ENCODE measurements at regions not wholly inside any gene's neighbourhood (a gene's known extent, or its start where the extent isn't known, plus 50 kb on each side); places are given as distances from the start of the nearest gene placed in this dataset.
A peak's percentile ranks its signal among the peaks of the same experiment; 100 is the strongest.

DNA sequence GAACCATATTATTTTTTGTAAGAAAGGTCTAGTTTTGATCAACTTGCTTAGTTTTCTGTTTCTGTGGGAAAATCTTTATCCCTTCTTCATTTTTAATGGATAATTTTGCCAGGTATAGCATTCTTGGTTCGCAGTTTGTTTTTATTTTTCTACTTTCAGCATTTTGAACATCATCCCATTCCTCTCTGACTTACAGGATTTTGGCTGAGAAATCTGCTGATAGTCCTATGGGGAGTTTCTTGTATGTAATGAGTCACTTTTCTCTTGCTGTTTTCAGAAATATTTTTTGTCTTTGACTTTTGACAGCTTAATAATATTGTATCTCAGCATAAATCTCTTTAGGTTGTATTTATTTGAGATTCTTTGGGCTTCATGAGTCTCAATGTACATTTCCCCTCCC is 389.1 kb downstream of the PBX1 start:
- Histone ChIP-seq H3K36me3 (no peaks in the 10 kb centered on the region), H3K27me3 (no peaks in the 10 kb centered on the region), H3K4me1 (peaks cover 0 to 37% (median 32%) of the 10 kb centered on the region in 4 donors), H3K9me3 (peaks cover 5 to 15% (median 7%) of the 10 kb centered on the region in 4 donors), H3K27ac (no peak overlapping the region), H3K4me3 (no peak overlapping the region)
- TF ChIP-seq, protein P1, sequence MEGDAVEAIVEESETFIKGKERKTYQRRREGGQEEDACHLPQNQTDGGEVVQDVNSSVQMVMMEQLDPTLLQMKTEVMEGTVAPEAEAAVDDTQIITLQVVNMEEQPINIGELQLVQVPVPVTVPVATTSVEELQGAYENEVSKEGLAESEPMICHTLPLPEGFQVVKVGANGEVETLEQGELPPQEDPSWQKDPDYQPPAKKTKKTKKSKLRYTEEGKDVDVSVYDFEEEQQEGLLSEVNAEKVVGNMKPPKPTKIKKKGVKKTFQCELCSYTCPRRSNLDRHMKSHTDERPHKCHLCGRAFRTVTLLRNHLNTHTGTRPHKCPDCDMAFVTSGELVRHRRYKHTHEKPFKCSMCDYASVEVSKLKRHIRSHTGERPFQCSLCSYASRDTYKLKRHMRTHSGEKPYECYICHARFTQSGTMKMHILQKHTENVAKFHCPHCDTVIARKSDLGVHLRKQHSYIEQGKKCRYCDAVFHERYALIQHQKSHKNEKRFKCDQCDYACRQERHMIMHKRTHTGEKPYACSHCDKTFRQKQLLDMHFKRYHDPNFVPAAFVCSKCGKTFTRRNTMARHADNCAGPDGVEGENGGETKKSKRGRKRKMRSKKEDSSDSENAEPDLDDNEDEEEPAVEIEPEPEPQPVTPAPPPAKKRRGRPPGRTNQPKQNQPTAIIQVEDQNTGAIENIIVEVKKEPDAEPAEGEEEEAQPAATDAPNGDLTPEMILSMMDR (IDR thresholded peaks at IDR 0.05) = no peak
- TF ChIP-seq POLR2AphosphoS5 (IDR thresholded peaks at IDR 0.05) (no peak), POLR2A (IDR thresholded peaks at IDR 0.05) (no peak), EP300 (IDR thresholded peaks at IDR 0.05) (no peak)
- intact Hi-C loops (cut with DNase I) = loop anchor here (2.0 kb wide), 1 partner anchor 651 kb away; no protein-coding TSS in a partner anchor
- 96% methylated on average over 1 of the region's 1 CpG for WGBS, 2 donors
- DNase-seq = no peak

DNA sequence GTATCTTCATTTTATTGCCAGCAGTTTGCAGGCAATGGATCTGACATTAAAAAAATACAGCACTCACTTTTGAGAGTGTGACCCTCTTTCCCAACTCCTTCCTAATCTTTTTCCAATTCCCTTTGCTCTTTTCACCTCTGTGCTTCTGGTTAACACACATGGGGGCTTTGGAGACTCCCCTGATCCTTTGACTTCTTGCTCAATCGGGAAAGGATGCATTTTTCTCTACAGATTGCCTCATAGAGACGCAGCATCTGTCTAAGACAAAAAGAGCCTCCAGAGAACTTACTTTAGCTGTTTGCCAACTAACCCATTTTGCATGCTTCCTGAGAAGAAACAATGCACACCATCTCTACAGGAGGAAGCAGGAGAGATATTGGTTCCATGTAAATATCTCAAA is 378.3 kb downstream of the PBX1 start:
- peaks cover 0 to 21% (median 12%) of the 10 kb centered on the region in 4 donors for H3K4me1 ChIP-seq
- no peak overlapping the region for H3K4me3 ChIP-seq
- no peaks in the 10 kb centered on the region for H3K27me3 ChIP-seq
- TF ChIP-seq POLR2A (IDR thresholded peaks at IDR 0.05) (no peak), EP300 (IDR thresholded peaks at IDR 0.05) (no peak), POLR2AphosphoS5 (IDR thresholded peaks at IDR 0.05) (peak in 2 of 4 donors; percentile 26 to 30)
- TF ChIP-seq, protein P1 (IDR thresholded peaks at IDR 0.05) = no peak
- H3K9me3 ChIP-seq = no peaks in the 10 kb centered on the region
- H3K36me3 ChIP-seq = no peaks in the 10 kb centered on the region
- DNase-seq = no peak
- WGBS, 2 donors = 60 to 67% methylated on average over 2 of the region's 2 CpGs
- intact Hi-C loops (cut with DNase I) = no loop called here
- H3K27ac ChIP-seq = peak overlapping the region in 2 of 4 donors; percentile 5 to 27

DNA sequence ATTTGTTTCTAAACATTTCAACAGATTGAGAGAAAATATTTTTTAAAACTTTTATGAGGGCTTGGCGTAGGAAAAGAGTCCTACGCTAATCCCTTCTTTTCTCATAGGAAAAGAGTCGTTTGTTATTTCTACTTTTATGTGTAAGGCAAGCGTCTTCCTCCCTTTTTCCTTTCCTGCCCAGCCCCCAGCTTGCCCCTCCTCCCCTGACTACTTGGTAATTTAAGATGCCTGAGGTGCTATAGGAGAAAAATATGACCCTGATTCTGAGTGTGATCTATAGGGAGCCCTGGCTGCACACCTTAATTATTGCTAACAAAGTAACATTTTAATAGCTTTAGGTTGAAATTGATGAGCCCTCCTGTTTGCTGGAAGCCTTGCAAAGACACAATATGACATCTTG is 373.6 kb downstream of the PBX1 start:
- no peaks in the 10 kb centered on the region for H3K27me3 ChIP-seq

DNA sequence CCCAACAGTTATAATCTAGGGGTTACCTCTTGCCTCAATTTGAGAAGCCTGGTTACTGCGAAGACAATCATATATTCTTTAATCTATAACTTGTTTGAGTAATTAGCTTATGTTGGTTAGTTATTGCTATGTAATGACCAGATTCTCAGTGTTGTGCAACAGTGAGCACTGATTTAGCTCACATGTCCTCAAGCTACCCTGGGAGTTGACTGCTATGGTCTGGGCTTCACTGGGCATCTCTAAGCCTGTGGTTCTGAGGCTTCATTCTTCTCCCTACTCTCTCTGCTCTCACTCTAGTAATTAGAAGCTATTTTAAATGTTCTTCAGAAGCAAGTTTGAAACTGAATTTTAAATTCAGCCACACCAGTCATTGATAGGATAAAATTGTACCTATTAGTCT is 371.8 kb downstream of the PBX1 start:
- Histone ChIP-seq H3K27ac (peak overlapping the region in 1 of 4 donors; percentile 14), H3K27me3 (no peaks in the 10 kb centered on the region), H3K4me3 (no peak overlapping the region), H3K9me3 (no peaks in the 10 kb centered on the region), H3K36me3 (no peaks in the 10 kb centered on the region), H3K4me1 (peaks cover 0 to 49% (median 33%) of the 10 kb centered on the region in 4 donors)
- intact Hi-C loops (cut with DNase I) = no loop called here
- no peak for DNase-seq
- TF ChIP-seq POLR2A (IDR thresholded peaks at IDR 0.05) (no peak), EP300 (IDR thresholded peaks at IDR 0.05) (no peak), POLR2AphosphoS5 (IDR thresholded peaks at IDR 0.05) (no peak)
- TF ChIP-seq, protein P1 (IDR thresholded peaks at IDR 0.05) = no peak
- WGBS, 2 donors = 13 to 66% methylated on average over 1 of the region's 1 CpG

More for the DNA sequence above, 373.6 kb downstream of the PBX1 start:
- Histone ChIP-seq H3K27ac (peak overlapping the region in 1 of 4 donors; percentile 30), H3K4me3 (no peak overlapping the region), H3K4me1 (peaks cover 0 to 44% (median 32%) of the 10 kb centered on the region in 4 donors), H3K9me3 (no peaks in the 10 kb centered on the region), H3K36me3 (no peaks in the 10 kb centered on the region)
- TF ChIP-seq EP300 (IDR thresholded peaks at IDR 0.05) (no peak), POLR2AphosphoS5 (IDR thresholded peaks at IDR 0.05) (no peak), POLR2A (IDR thresholded peaks at IDR 0.05) (no peak)
- TF ChIP-seq, protein P1 (IDR thresholded peaks at IDR 0.05) = no peak
- intact Hi-C loops (cut with DNase I) = no loop called here
- no peak for DNase-seq
- 54 to 58% methylated on average over 4 of the region's 4 CpGs for WGBS, 2 donors

DNA sequence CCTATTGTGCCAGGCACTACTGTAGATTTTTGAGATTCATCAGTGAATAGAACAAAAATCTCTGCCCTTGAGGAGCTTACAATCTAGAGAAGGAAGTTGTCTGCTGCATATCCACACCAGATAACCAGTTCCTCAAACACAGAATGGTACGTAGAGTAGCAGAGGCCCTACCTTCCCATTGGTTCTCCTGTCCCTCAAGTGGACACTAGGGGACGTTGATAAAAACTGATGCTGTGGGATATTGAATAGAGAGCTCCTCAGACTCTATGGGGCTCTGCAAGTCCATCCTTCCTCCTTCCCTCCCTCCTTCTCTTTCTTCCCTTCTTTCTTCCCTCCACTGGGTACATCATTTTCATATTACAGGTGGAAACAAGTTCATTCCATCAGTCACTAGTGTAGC is 371.3 kb downstream of the PBX1 start:
- intact Hi-C loops (cut with DNase I) = no loop called here
- 63 to 87% methylated on average over 2 of the region's 2 CpGs for WGBS, 2 donors

More for the DNA sequence above, 371.3 kb downstream of the PBX1 start:
- Histone ChIP-seq H3K4me1 (peaks cover 0 to 50% (median 33%) of the 10 kb centered on the region in 4 donors), H3K36me3 (no peaks in the 10 kb centered on the region), H3K4me3 (no peak overlapping the region), H3K27me3 (no peaks in the 10 kb centered on the region), H3K9me3 (no peaks in the 10 kb centered on the region), H3K27ac (peak overlapping the region in 1 of 4 donors; percentile 14)
- DNase-seq = no peak
- TF ChIP-seq EP300 (IDR thresholded peaks at IDR 0.05) (no peak), POLR2A (IDR thresholded peaks at IDR 0.05) (no peak), POLR2AphosphoS5 (IDR thresholded peaks at IDR 0.05) (no peak)
- TF ChIP-seq, protein P1 (IDR thresholded peaks at IDR 0.05) = no peak
